ENCODE measurements at regions not wholly inside any gene's neighbourhood (a gene's known extent, or its start where the extent isn't known, plus 50 kb on each side); places are given as distances from the start of the nearest gene placed in this dataset.

DNA sequence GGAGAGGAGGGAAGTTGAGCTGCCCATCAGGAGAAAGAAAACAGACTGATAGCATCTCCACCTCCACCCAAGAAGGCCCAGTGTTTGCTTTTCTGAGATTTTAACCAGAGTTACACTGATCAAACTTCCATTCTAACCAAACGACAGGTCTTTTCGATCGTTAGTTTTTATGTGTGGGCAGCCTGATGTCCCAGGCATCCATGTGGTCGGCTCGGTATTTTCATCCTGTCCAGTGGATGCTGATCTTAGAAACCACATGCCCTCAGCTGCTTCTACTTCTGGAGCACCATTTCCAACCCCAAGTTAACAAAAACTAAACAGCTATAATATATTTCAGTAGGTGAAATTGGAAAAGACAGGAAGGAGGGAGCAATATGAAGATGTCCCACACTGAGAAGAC, 536.8 kb upstream of the JAG1 start:
- TF ChIP-seq, protein P1, sequence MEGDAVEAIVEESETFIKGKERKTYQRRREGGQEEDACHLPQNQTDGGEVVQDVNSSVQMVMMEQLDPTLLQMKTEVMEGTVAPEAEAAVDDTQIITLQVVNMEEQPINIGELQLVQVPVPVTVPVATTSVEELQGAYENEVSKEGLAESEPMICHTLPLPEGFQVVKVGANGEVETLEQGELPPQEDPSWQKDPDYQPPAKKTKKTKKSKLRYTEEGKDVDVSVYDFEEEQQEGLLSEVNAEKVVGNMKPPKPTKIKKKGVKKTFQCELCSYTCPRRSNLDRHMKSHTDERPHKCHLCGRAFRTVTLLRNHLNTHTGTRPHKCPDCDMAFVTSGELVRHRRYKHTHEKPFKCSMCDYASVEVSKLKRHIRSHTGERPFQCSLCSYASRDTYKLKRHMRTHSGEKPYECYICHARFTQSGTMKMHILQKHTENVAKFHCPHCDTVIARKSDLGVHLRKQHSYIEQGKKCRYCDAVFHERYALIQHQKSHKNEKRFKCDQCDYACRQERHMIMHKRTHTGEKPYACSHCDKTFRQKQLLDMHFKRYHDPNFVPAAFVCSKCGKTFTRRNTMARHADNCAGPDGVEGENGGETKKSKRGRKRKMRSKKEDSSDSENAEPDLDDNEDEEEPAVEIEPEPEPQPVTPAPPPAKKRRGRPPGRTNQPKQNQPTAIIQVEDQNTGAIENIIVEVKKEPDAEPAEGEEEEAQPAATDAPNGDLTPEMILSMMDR (IDR thresholded peaks at IDR 0.05) = no peak
- no peak for ATAC-seq (ENCODE audit: low FRiP score)

GRCh38 chr20:11212272-11212671, 538.5 kb upstream of the JAG1 start:
- DNase-seq (ENCODE audit: low spot score) = no peak
- ATAC-seq (ENCODE audit: low FRiP score) = no peak
- TF ChIP-seq, protein P1 (IDR thresholded peaks at IDR 0.05) = no peak

More for the DNA sequence above, 536.8 kb upstream of the JAG1 start:
- no peak for DNase-seq (ENCODE audit: low spot score)

- DNase-seq (ENCODE audit: low spot score) (no peak), ATAC-seq (ENCODE audit: low FRiP score) (no peak)
- TF ChIP-seq, protein P1 (IDR thresholded peaks at IDR 0.05) = no peak
These were observed 539.1 kb upstream of the JAG1 start for GRCh38 chr20:11212902-11213301.

DNA sequence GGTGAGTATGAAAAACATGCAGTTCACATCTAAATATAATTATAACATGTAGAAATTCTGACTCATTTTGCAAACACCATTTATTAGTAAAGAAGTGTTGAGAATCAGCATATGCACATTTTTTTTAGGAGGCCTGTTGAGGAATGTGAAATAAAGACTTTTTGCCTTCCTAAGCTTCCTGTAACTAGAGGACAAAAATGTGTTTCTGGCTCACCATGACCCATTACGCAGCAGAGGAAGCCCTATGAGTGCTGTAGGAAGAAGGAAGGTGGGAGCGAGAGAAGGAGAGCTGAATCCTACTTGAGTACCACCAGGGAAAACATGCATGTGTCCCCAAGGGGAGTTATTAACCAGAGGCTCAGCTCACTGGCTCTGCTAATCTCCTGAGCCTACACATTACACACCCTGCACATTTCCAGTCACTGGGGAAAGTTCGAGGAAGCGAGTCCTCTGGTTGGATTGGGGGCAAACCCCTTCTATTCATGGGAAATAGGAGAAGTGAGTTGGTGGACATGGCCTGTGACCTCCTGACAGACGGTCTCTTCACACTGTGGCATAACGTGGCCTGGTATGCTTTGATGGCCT, 540.5 kb upstream of the JAG1 start:
- DNase-seq (ENCODE audit: low spot score) = no peak
- TF ChIP-seq, protein P1 (IDR thresholded peaks at IDR 0.05) = no peak
- ATAC-seq (ENCODE audit: low FRiP score) = no peak

GRCh38 chr20:11216451-11217314, 542.9 kb upstream of the JAG1 start:
- DNase-seq (ENCODE audit: low spot score) = no peak
- ATAC-seq (ENCODE audit: low FRiP score) = peak; percentile 77
- TF ChIP-seq, protein P1 (IDR thresholded peaks at IDR 0.05) = no peak

DNA sequence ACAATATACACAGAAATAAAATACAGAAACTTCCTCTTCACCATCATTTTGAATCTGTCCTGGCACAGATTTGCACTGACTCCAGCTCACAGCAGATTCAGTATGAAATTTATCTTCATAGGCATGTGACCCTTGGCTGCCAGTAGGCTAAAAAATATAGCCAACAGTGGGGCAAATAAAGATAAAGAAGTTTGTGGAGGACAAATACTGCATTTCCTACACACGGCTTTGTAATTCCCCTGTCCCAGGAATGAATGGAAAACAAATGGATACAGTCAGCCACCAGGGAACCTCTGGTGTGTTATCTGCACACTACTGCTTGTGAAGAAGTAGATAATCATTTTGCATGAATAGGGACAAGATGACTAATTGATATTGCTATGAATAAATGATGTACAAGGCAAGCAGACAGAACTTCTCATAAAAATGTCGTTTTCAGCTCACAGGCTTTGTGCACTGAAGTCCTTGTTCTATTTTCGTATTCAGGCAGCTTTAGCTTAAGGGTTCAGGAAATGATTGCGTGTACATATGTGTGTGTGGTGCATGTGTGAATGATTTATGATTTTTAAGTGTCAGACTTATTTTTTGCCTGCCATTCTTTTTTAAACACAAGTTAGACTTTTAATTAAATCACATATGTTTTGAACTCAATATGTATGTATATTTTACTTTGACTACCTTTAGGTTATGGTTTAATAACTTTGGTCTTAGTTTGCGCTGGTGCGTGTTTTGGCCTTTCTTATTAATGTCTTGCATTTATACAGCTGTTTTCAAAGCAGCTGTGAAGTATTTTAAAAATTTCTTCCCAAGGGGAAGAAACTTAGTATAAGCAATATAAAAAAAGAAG, 543.8 kb upstream of the JAG1 start:
- no peak for DNase-seq (ENCODE audit: low spot score)
- ATAC-seq (ENCODE audit: low FRiP score) = no peak
- TF ChIP-seq, protein P1 (IDR thresholded peaks at IDR 0.05) = no peak

Measured in omental fat pad (tissue), 3 donors.